ENCODE measurements at regions not wholly inside any gene's neighbourhood (a gene's known extent, or its start where the extent isn't known, plus 50 kb on each side); places are given as distances from the start of the nearest gene placed in this dataset.
"Not testable (repeated sequence)": the region's sequence is repeated elsewhere in the genome, so short reads cannot be mapped to it uniquely, and the experiment has no call there.

DNA sequence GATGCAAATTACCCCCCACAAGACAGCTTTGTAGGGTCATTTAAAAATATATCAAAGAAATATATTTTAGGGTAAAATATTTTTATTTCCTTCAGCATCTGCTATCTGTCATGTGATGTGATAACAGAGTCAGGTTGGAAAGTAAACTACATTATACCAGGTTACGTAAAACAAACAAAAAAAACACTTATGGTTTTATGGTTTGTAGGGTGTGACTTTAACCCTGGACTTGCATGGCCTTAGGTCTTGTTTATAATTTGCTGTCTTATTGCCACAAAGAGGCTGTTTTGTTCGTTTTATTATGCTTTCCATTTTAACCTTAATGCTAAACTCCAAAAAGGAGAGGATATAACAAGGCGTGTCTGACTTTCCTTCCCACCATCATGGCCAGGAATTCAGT is 244.5 kb upstream of the MME start:
- ChIA-PET CTCF (no interaction called here), POLR2A (no interaction called here)
- TF ChIP-seq, protein P1, sequence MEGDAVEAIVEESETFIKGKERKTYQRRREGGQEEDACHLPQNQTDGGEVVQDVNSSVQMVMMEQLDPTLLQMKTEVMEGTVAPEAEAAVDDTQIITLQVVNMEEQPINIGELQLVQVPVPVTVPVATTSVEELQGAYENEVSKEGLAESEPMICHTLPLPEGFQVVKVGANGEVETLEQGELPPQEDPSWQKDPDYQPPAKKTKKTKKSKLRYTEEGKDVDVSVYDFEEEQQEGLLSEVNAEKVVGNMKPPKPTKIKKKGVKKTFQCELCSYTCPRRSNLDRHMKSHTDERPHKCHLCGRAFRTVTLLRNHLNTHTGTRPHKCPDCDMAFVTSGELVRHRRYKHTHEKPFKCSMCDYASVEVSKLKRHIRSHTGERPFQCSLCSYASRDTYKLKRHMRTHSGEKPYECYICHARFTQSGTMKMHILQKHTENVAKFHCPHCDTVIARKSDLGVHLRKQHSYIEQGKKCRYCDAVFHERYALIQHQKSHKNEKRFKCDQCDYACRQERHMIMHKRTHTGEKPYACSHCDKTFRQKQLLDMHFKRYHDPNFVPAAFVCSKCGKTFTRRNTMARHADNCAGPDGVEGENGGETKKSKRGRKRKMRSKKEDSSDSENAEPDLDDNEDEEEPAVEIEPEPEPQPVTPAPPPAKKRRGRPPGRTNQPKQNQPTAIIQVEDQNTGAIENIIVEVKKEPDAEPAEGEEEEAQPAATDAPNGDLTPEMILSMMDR (IDR thresholded peaks at IDR 0.05; ENCODE audit: insufficient read depth, low read length, missing control alignments), result no peak
- no peak overlapping the region for H3K4me3 ChIP-seq (ENCODE audit: low read depth, low read length)
- no peak for DNase-seq (ENCODE audit: low read depth, low spot score)

DNA sequence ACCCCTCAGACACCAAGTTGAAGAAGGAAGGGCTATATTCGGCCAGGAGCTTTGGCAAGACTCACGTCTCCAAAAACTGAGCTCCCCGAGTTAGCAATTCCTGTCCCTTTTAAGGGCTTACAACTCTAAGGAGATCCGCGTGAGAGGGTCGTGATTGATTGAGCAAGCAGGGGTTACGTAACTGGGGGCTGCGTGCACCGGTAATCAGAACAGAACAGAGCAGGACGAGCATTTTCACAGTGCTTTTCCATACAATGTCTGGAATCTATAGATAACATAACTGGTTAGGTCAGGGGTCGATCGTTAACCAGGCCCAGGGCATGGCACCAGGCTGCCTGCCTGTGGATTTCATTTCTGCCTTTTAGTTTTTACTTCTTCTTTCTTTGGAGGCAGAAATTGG is 245.3 kb upstream of the MME start:
- POLR2A ChIA-PET; CTCF ChIA-PET; DNase-seq (ENCODE audit: low read depth, low spot score): not testable (repeated sequence)

DNA sequence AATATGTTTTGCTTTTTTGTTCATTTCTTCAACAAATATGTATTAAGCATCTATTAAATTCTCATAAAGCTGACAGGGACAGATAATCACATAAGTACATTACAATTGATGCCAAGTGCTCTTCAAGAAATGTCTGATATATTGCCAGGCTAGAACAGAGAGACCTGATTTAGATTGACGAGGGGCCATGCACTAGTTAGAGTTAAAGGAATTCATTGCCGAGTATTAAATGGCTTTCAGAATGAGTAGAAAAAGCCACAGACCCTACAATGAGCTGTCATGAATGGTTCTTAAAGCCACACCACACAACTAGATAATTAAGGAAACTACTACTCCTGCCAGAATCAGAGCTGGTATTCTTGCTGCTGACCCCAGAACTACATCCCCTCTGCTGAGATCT is 250.2 kb upstream of the MME start:
- DNase-seq (ENCODE audit: low read depth, low spot score), result no peak
- TF ChIP-seq, protein P1 (IDR thresholded peaks at IDR 0.05; ENCODE audit: insufficient read depth, low read length, missing control alignments), result no peak
- ChIA-PET CTCF (no interaction called here), POLR2A (no interaction called here)
- H3K4me3 ChIP-seq (ENCODE audit: low read depth, low read length), result no peak overlapping the region

More for the DNA sequence above, 245.3 kb upstream of the MME start:
- not testable (repeated sequence) for H3K4me3 ChIP-seq (ENCODE audit: low read depth, low read length)

DNA sequence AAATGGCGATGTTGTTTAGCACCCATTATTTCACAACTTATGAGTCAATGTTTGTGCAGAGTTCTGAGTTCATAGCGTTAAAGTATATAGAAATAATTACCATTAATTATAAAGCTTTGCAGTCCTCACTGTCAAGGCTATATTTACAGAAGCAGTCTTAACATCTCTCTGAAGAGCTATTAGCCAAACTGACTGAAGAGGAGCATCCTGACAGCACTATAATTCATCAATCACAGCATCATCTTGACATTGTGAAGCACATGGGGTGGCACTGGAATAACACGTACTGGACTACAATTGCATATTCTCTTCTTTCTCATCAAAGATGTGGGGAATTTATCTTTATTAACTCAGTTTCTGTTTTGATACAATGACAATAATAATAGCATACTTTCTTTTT is 260.6 kb upstream of the MME start:
- POLR2A ChIA-PET, result no interaction called here
- no peak for DNase-seq (ENCODE audit: low read depth, low spot score)
- CTCF ChIA-PET, result no interaction called here
- H3K4me3 ChIP-seq (ENCODE audit: low read depth, low read length), result no peak overlapping the region
- TF ChIP-seq, protein P1 (IDR thresholded peaks at IDR 0.05; ENCODE audit: insufficient read depth, low read length, missing control alignments), result no peak

DNA sequence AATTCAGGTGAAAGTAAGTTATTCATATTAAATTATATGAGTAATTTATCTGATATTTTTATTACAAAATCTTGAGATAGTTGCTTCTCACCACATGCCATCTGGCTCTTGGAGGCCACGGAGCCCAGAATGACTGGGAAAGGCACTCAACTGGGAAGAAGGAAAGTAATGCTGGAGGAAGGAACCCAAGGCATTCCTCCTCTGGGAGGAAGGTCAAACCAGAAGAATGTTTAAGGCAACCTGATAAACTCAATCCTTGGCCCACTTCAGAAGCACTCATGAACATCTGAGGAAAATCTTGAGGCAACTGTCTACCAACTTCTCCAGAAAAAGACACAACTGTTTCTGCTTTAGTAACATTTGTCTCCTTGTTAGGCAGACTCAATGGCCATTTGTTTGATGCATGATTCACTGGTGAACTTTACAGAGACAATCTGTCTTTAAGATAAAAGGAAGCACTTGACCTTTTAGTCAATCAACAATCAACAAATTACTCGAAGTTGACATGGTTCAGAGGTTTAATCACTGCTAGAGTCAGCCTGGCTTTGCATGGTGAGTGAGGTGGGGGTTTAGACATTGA is 261.4 kb upstream of the MME start:
- POLR2A ChIA-PET, result no interaction called here
- H3K4me3 ChIP-seq (ENCODE audit: low read depth, low read length), result no peak overlapping the region
- TF ChIP-seq, protein P1 (IDR thresholded peaks at IDR 0.05; ENCODE audit: insufficient read depth, low read length, missing control alignments), result no peak
- CTCF ChIA-PET, result no interaction called here
- no peak for DNase-seq (ENCODE audit: low read depth, low spot score)

DNA sequence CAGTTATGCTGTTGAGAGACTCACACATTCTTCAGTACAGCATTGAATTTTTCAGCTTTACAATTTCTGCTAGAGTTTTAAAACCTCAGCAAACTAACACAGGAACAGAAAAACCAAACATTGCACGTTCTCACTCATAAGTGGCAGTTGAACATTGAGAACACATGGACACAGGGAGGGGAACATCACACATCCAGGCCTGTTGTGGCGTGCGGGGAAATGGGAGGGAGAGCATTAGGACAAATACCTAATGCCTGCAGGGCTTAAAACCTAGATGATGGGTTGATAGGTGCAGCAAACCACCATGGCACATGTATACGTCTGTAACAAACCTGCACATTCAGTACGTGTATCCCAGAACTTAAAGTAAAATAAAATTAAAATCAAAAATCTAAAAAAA is 270.1 kb upstream of the MME start:
- H3K4me3 ChIP-seq (ENCODE audit: low read depth, low read length); DNase-seq (ENCODE audit: low read depth, low spot score); POLR2A ChIA-PET: not testable (repeated sequence)
- CTCF ChIA-PET, result interaction anchor here (1.1 kb wide), 1 partner anchor 9 kb away, joined by 3 read pairs; no protein-coding TSS in a partner anchor

DNA sequence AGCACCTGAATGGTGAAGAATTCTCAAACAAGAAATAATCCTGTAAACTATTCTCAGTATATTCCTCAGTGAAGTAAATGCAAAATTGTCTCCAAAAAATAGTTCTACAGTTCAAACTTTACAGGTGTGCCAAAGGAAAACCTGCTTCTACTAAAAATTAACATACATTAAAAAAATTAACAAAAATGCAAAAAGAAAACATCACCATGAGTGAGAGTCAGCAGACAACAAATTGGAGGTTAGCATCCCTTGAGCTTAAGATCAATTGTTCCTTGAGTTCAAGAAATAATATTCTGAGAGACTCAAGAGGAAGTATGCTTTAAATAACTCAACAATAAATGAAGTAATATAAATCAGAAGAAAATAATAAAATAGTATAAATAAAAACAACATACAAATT is 278.4 kb upstream of the MME start:
- CTCF ChIA-PET, result interaction anchor here (1.3 kb wide), 1 partner anchor 8 kb away, joined by 3 read pairs; no protein-coding TSS in a partner anchor
- POLR2A ChIA-PET, result no interaction called here
- TF ChIP-seq, protein P1 (IDR thresholded peaks at IDR 0.05; ENCODE audit: insufficient read depth, low read length, missing control alignments), result no peak

More for the DNA sequence above, 278.4 kb upstream of the MME start:
- no peak overlapping the region for H3K4me3 ChIP-seq (ENCODE audit: low read depth, low read length)
- no peak for DNase-seq (ENCODE audit: low read depth, low spot score)
